Medulla oblongata (tissue), 1 donor: ENCODE measurements at regions not wholly inside any gene's neighbourhood (a gene's known extent, or its start where the extent isn't known, plus 50 kb on each side); places are given as distances from the start of the nearest gene placed in this dataset.
"Not testable (repeated sequence)": the region's sequence is repeated elsewhere in the genome, so short reads cannot be mapped to it uniquely, and the experiment has no call there.

Source experiments
- DNase-seq: peaks from one replicate; pipeline ENCODE4 v3.0.0-alpha.2; 2015; ENCODE audit errors: extremely low spot score

- DNase-seq = no peak
Measured at GRCh38 chr2:52710810-52711618, 1056.6 kb upstream of the CHAC2 start.

- no peak for DNase-seq
Measured at GRCh38 chr2:52704251-52704650, 1063.4 kb upstream of the CHAC2 start.

- peak; percentile 53 for DNase-seq
Measured at GRCh38 chr2:52703004-52703403, 1064.6 kb upstream of the CHAC2 start.

- no peak for DNase-seq
Measured at GRCh38 chr2:52698408-52698807, 1069.2 kb upstream of the CHAC2 start.

GRCh38 chr2:52697690-52698089, 1069.9 kb upstream of the CHAC2 start:
- no peak for DNase-seq

GRCh38 chr2:52695731-52696130, 1071.9 kb upstream of the CHAC2 start:
- DNase-seq = no peak

GRCh38 chr2:52686935-52687334, 1080.7 kb upstream of the CHAC2 start:
- DNase-seq = no peak

GRCh38 chr2:52676056-52676455, 1091.5 kb upstream of the CHAC2 start:
- DNase-seq = no peak

- no peak for DNase-seq
Measured at GRCh38 chr2:52668724-52669123, 1098.9 kb upstream of the CHAC2 start.

- DNase-seq = no peak
Measured at GRCh38 chr2:52659546-52659945, 1108.1 kb upstream of the CHAC2 start.

GRCh38 chr2:52658598-52658997, 1109.0 kb upstream of the CHAC2 start:
- no peak for DNase-seq

- no peak for DNase-seq
Measured at GRCh38 chr2:52639692-52640091, 1127.9 kb upstream of the CHAC2 start.

- DNase-seq = no peak
Measured at GRCh38 chr2:52632543-52632942, 1135.1 kb upstream of the CHAC2 start.

GRCh38 chr2:52629944-52630343, 1137.7 kb upstream of the CHAC2 start:
- no peak for DNase-seq

GRCh38 chr2:52629531-52629930, 1138.1 kb upstream of the CHAC2 start:
- DNase-seq = no peak

- peak; percentile 22 for DNase-seq
Measured at GRCh38 chr2:52622266-52622665, 1145.3 kb upstream of the CHAC2 start.

- no peak for DNase-seq
Measured at GRCh38 chr2:52613064-52613463, 1154.5 kb upstream of the CHAC2 start.

GRCh38 chr2:52611759-52612158, 1155.8 kb upstream of the CHAC2 start:
- DNase-seq = no peak

GRCh38 chr2:52608030-52608429, 1159.6 kb upstream of the CHAC2 start:
- no peak for DNase-seq

GRCh38 chr2:52597346-52597745, 1170.3 kb upstream of the CHAC2 start:
- no peak for DNase-seq

GRCh38 chr2:52594026-52594425, 1173.6 kb upstream of the CHAC2 start:
- no peak for DNase-seq

GRCh38 chr2:52584071-52584470, 1183.5 kb upstream of the CHAC2 start:
- DNase-seq = not testable (repeated sequence)

GRCh38 chr2:52572469-52572894, 1195.1 kb upstream of the CHAC2 start:
- DNase-seq = no peak
